Aorta (tissue), 5 donors: ENCODE measurements at regions not wholly inside any gene's neighbourhood (a gene's known extent, or its start where the extent isn't known, plus 50 kb on each side); places are given as distances from the start of the nearest gene placed in this dataset.

ENCODE experiments used
- ATAC-seq: fragments of 200-7000 bp; cut with Tn5 transposase; one replicate; pipeline ENCODE4 v1.9.1; 2022; ENCODE audit warnings: moderate library complexity; ENCODE audit not compliant: low FRiP score
- DNase-seq, 2 donors: peaks; one replicate each; pipeline ENCODE4 v3.0.0-alpha.2; 2020
- H3K27ac ChIP-seq, 2 donors: one replicate each; pipeline ENCODE4 v1.5.1; 2013; ENCODE audit warnings: low read length in 2 of 2, mild to moderate bottlenecking in 2 of 2, moderate library complexity in 2 of 2, control low read depth in 1 of 2, inconsistent platforms in 1 of 2, low read depth in 1 of 2
- H3K27me3 ChIP-seq, 2 donors: one replicate each; pipeline ENCODE4 v1.6.1; 2013; ENCODE audit warnings: control low read depth in 1 of 2, low read length in 1 of 2, mild to moderate bottlenecking in 1 of 2, moderate library complexity in 1 of 2; ENCODE audit not compliant: insufficient read depth in 2 of 2, control insufficient read depth in 1 of 2
- H3K36me3 ChIP-seq, 2 donors: one replicate each; pipeline ENCODE4 v1.6.1; 2013; ENCODE audit warnings: control low read depth in 1 of 2, low read length in 1 of 2, mild to moderate bottlenecking in 1 of 2; ENCODE audit not compliant: insufficient read depth in 2 of 2, control insufficient read depth in 1 of 2
- H3K4me1 ChIP-seq, 2 donors: one replicate each; pipeline ENCODE4 v1.6.1; 2013; ENCODE audit warnings: low read length in 2 of 2, control low read depth in 1 of 2, mild to moderate bottlenecking in 1 of 2, moderate library complexity in 1 of 2; ENCODE audit not compliant: insufficient read depth in 2 of 2, control insufficient read depth in 1 of 2
- H3K4me3 ChIP-seq, 2 donors: one replicate each; pipeline ENCODE4 v1.5.1; 2013; ENCODE audit warnings: low read length in 2 of 2, control low read depth in 1 of 2, mild to moderate bottlenecking in 1 of 2
- H3K9me3 ChIP-seq: one replicate; pipeline ENCODE4 v1.6.1; 2013; ENCODE audit warnings: mild to moderate bottlenecking, low read length; ENCODE audit not compliant: control insufficient read depth
- WGBS, 2 donors: extraction: QIAGEN DNeasy Blood & Tissue Kit; methylation state at CpG; one replicate each; pipeline ENCODE4 v1.1.7; 2013; 5-methylcytosine and 5-hydroxymethylcytosine counted together
- intact Hi-C, 2 donors: fragments of 100-400 bp; cut with DNase I; formaldehyde crosslinking; loops; one replicate each; pipeline versions ENCODE4 v1.14.2 to v1.15.0; 2022
- donor health status: healthy with polysubstance abuse.
- donor health status: Bipolar disorder and iron deficiency.
- donor health status: DM: no; HTN: no; CAD: no.
- donor health status: DM: no; HTN: no; CAD: no.
- donor health status: DM: yes; HTN: yes; CAD: no.

- H3K4me3 ChIP-seq: no peak overlapping the region
- no peaks in the 10 kb centered on the region for H3K4me1 ChIP-seq
- ATAC-seq (no peak), DNase-seq (no peak)
- H3K27ac ChIP-seq: no peak overlapping the region
- WGBS, 2 donors: 82 to 86% methylated on average over 5 of the region's 5 CpGs
- no peaks in the 10 kb centered on the region for H3K9me3 ChIP-seq
- H3K36me3 ChIP-seq: no peaks in the 10 kb centered on the region
- intact Hi-C loops: no loop called here
- H3K27me3 ChIP-seq: no peaks in the 10 kb centered on the region
Observed at GRCh38 chr2:220892018-220892634, 680.0 kb downstream of the EPHA4 start.

- no peaks in the 10 kb centered on the region for H3K36me3 ChIP-seq
- DNase-seq (no peak), ATAC-seq (no peak)
- WGBS, 2 donors: 87 to 90% methylated on average over 2 of the region's 2 CpGs
- intact Hi-C loops: no loop called here
- H3K9me3 ChIP-seq: no peaks in the 10 kb centered on the region
- H3K27ac ChIP-seq: no peak overlapping the region
- no peaks in the 10 kb centered on the region for H3K4me1 ChIP-seq
- H3K4me3 ChIP-seq: no peak overlapping the region
- H3K27me3 ChIP-seq: no peaks in the 10 kb centered on the region
Observed at GRCh38 chr2:220893411-220893810, 678.7 kb downstream of the EPHA4 start.

DNA sequence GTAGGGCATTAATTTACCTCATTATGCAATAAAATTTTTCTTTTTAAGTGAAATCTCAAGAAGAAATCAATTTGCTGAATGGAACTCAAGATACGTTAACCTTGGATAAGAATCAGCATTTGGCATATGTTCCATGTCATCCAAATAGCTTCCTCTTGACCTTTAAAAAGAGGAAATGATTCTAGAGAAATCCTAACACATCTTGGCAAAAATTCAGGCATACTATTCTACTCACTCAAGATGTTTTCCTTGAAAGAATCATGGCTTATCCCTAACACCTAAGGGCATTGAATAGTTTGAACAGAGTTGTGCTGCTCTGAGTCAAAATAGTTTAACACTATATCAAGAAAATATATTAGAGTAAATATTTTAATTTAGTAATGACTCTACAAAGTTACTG is 678.0 kb downstream of the EPHA4 start:
- WGBS, 2 donors: 74 to 75% methylated on average over 1 of the region's 1 CpG
- intact Hi-C loops: no loop called here

DNA sequence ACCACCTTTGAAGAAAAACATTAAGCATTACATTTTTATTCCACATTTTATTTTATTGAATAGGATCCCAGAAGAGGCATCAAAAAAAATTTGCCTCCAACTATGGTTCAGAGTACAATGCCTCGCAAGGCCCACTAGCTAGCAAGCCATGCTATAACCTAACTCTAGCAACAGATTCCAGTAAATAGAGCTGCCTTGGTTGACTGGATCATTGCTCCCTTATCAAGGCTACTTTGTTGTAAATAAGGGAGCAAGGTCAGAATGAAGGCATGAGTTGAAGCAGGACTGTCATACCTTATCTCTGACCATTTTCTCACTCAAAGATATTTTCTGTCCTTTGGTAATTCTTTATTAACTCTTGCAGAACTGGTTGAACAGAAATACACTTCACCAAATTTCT is 672.6 kb downstream of the EPHA4 start:
- Histone ChIP-seq H3K27me3 (no peaks in the 10 kb centered on the region), H3K9me3 (no peaks in the 10 kb centered on the region), H3K36me3 (no peaks in the 10 kb centered on the region), H3K27ac (no peak overlapping the region), H3K4me1 (no peaks in the 10 kb centered on the region), H3K4me3 (no peak overlapping the region)
- 89 to 92% methylated on average over 1 of the region's 1 CpG for WGBS, 2 donors
- intact Hi-C loops: no loop called here
- ATAC-seq: no peak
- DNase-seq: no peak

More for the DNA sequence above, 678.0 kb downstream of the EPHA4 start:
- ATAC-seq (no peak), DNase-seq (no peak)
- Histone ChIP-seq H3K9me3 (no peaks in the 10 kb centered on the region), H3K4me1 (no peaks in the 10 kb centered on the region), H3K27ac (no peak overlapping the region), H3K4me3 (no peak overlapping the region), H3K36me3 (no peaks in the 10 kb centered on the region), H3K27me3 (no peaks in the 10 kb centered on the region)

- Histone ChIP-seq H3K9me3 (no peaks in the 10 kb centered on the region), H3K27me3 (no peaks in the 10 kb centered on the region), H3K4me1 (no peaks in the 10 kb centered on the region), H3K4me3 (no peak overlapping the region), H3K36me3 (no peaks in the 10 kb centered on the region), H3K27ac (no peak overlapping the region)
- no peak for ATAC-seq
- DNase-seq: no peak
- intact Hi-C loops: no loop called here
- 95 to 96% methylated on average over 2 of the region's 2 CpGs for WGBS, 2 donors
Observed at GRCh38 chr2:220904015-220904414, 668.1 kb downstream of the EPHA4 start.

DNA sequence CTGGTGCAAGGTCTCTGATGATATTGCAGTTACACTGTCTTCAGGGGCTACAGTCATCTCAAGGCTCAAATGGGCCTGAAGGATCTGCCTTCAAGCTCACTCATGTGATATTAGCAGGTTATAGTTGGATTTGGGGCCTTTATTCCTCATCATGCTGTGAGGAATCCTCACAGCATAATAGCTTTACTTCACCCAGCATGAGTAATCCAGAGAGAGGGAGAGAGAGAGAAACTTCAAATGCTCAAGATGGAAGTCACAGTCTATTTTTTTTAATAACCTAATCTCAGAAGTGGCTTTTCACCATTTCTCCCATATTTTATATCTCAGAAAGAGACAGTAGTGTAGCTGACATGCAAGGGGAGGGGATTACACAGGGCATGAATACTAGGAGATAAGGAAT is 658.7 kb downstream of the EPHA4 start:
- H3K36me3 ChIP-seq: no peaks in the 10 kb centered on the region
- no peaks in the 10 kb centered on the region for H3K27me3 ChIP-seq
- intact Hi-C loops: no loop called here
- no peaks in the 10 kb centered on the region for H3K9me3 ChIP-seq
- ATAC-seq (no peak), DNase-seq (no peak)
- H3K4me1 ChIP-seq: peaks cover 0 to 5% of the 10 kb centered on the region in 2 donors
- no peak overlapping the region for H3K27ac ChIP-seq
- no peak overlapping the region for H3K4me3 ChIP-seq

- Histone ChIP-seq H3K4me1 (peaks cover 0 to 5% of the 10 kb centered on the region in 2 donors), H3K9me3 (no peaks in the 10 kb centered on the region), H3K27me3 (no peaks in the 10 kb centered on the region), H3K27ac (no peak overlapping the region), H3K36me3 (no peaks in the 10 kb centered on the region), H3K4me3 (no peak overlapping the region)
- DNase-seq (no peak), ATAC-seq (no peak)
- intact Hi-C loops: no loop called here
- 93 to 95% methylated on average over 2 of the region's 2 CpGs for WGBS, 2 donors
Observed at GRCh38 chr2:220915092-220915623, 656.9 kb downstream of the EPHA4 start.

- no peak overlapping the region for H3K27ac ChIP-seq
- no peaks in the 10 kb centered on the region for H3K36me3 ChIP-seq
- peaks cover 0 to 5% of the 10 kb centered on the region in 2 donors for H3K4me1 ChIP-seq
- ATAC-seq: no peak
- intact Hi-C loops: no loop called here
- WGBS, 2 donors: 95% methylated on average over 4 of the region's 4 CpGs
- no peaks in the 10 kb centered on the region for H3K9me3 ChIP-seq
- no peak for DNase-seq
- H3K4me3 ChIP-seq: no peak overlapping the region
- H3K27me3 ChIP-seq: no peaks in the 10 kb centered on the region
Observed at GRCh38 chr2:220916931-220917330, 655.2 kb downstream of the EPHA4 start.

DNA sequence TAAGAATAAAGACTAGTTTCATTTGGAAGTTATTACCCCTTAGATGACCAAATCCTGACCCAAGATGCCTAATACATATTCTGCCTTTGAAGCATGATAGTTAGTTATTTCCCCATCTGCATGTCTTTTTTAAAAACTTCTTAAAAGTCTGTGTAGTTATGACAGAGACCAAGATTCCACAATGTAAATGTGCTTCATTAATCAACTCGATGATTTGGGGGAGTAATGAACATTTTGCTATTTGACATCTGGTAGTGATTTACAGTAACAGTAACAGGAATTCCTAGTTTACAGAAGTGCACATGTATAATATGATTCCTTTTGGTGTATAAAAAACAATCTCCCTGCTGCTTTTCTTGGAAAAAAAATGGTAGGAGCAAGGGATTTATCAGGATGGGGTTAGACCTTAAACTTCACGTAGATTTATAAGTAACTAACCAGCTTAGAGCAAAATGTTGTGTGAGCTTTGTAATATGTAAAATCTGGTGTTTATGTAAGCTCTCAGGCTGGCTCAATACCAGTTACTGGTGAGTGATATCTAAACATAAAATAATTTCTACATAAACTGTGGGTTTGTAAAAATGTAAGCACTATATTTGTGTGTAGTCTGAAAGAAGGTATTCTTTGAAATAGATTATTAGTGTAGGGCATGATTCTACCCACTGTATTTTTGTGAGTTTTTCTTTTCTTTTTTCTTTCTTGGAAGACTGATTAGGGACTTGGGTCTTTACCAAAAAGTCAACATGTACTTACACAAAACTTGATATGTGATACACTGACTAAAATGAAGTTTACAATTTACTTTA is 641.6 kb downstream of the EPHA4 start:
- 14 to 26% methylated on average over 2 of the region's 2 CpGs for WGBS, 2 donors
- intact Hi-C loops: no loop called here
- Histone ChIP-seq H3K9me3 (peaks cover 3% of the 10 kb centered on the region), H3K4me1 (no peaks in the 10 kb centered on the region), H3K4me3 (no peak overlapping the region), H3K27ac (no peak overlapping the region), H3K27me3 (no peaks in the 10 kb centered on the region), H3K36me3 (no peaks in the 10 kb centered on the region)
- ATAC-seq (no peak), DNase-seq (no peak)
